Naive B cell (primary cell): ENCODE measurements at regions not wholly inside any gene's neighbourhood (a gene's known extent, or its start where the extent isn't known, plus 50 kb on each side); places are given as distances from the start of the nearest gene placed in this dataset.
A peak's percentile ranks its signal among the peaks of the same experiment; 100 is the strongest.

Experiments used
- ATAC-seq, 2 donors: fragments of 150-1000 bp; cut with Tn5 transposase; 2 replicates each; pipeline ENCODE4 v1.10.0; 2021; ENCODE audit warnings: low read depth in 2 of 2, mild to moderate bottlenecking in 2 of 2, moderate library complexity in 2 of 2
- DNase-seq: peaks from one replicate; pipeline ENCODE4 v3.0.0; 2022
- H3K27ac Mint-ChIP-seq, 6 donors: one replicate each; pipeline ENCODE4 v1.8.0; 2020 to 2022; ENCODE audit warnings: mild to moderate bottlenecking in 6 of 6, mixed read lengths in 6 of 6, moderate library complexity in 5 of 6, inconsistent platforms in 2 of 6
- H3K27me3 Mint-ChIP-seq, 3 donors: one replicate each; pipeline ENCODE4 v1.8.0; 2021 to 2022; ENCODE audit warnings: mixed read lengths in 3 of 3, mild to moderate bottlenecking in 1 of 3
- H3K36me3 Mint-ChIP-seq, 2 donors: one replicate each; pipeline ENCODE4 v1.8.0; 2020 to 2022; ENCODE audit warnings: mixed read lengths in 2 of 2, inconsistent platforms in 1 of 2, mild to moderate bottlenecking in 1 of 2
- H3K4me1 Mint-ChIP-seq, 3 donors: one replicate each; pipeline ENCODE4 v1.8.0; 2020 to 2022; ENCODE audit warnings: mixed read lengths in 3 of 3, inconsistent platforms in 1 of 3, mild to moderate bottlenecking in 1 of 3, moderate library complexity in 1 of 3
- H3K4me3 Mint-ChIP-seq, 8 donors: one replicate each; pipeline ENCODE4 v1.8.0; 2020 to 2022; ENCODE audit warnings: mild to moderate bottlenecking in 8 of 8, mixed read lengths in 8 of 8, moderate library complexity in 8 of 8, inconsistent platforms in 2 of 8
- H3K9me3 Mint-ChIP-seq, 7 donors: one replicate each; pipeline ENCODE4 v1.8.0; 2020 to 2022; ENCODE audit warnings: mixed read lengths in 7 of 7, mild to moderate bottlenecking in 5 of 7, inconsistent platforms in 2 of 7, moderate library complexity in 1 of 7

DNA sequence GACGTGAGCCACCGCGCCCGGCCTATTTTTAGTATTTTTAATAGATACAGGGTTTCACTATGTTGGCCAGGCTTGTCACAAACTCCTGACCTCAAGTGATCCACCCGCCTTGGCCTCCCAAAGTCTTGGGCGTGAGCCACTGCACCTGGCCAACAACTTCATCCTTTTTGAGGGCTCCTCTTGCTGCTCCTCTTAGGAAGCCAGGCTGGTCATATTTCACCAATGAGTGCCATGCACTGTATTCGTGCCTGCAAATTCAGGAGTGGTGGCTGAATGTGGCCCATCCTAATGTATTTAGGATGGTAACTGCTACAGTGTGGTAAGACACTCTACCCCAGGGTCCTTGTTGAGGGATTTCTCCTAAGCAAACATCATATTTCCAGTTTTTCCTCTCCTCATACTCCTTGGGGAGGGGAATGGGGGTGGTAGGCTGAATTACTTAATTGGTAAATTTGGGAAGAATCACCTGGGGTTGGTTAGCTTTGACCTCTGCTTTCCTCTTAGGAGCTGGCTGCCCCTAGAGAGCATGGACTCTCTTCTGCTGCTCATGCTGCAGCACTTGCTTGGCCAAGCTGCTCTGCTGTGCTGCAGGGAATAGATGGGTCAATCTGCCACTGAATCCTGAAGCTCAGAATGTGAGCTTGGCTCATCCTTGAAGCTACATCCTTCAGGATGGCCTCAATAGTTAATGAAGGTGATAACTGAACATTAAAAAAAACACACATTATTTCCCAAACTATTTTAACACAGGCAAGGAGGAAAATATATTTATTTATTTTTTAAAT lies 167.4 kb downstream of the HS3ST1 start:
- DNase-seq = no peak
- Mint-ChIP-seq H3K36me3 (peaks cover 0 to 4% of the 10 kb centered on the region in 2 donors), H3K4me1 (peaks cover 0 to 2% (median 0%) of the 10 kb centered on the region in 3 donors), H3K4me3 (no peak overlapping the region), H3K27me3 (no peaks in the 10 kb centered on the region), H3K9me3 (peaks cover 0 to 10% (median 4%) of the 10 kb centered on the region in 7 donors), H3K27ac (no peak overlapping the region)
- ATAC-seq = no peak

DNA sequence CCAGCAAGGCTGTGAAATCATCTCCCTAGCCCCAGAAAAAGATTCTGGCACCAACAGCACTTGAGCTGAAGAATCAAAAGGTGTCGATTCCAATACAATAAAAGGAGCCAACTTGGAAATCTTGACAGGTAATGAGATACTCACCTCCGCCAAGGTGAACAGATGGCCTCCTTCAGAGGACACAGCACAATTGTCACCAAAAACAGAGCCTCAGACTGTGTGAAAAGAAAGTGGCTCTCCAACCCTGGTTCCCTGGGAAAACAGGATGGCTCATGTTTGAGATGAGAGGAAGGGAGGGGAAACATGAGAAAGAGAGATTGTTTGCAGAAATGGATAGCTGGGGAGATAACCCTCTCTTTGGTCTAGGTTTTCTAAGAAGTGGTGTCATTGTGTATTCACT lies 168.9 kb downstream of the HS3ST1 start:
- peak overlapping the region in 2 of 6 donors; percentile 70 to 86 for H3K27ac Mint-ChIP-seq
- ATAC-seq (no peak), DNase-seq (no peak)
- H3K27me3 Mint-ChIP-seq = no peaks in the 10 kb centered on the region
- no peaks in the 10 kb centered on the region for H3K9me3 Mint-ChIP-seq
- peaks cover 0 to 2% (median 0%) of the 10 kb centered on the region in 3 donors for H3K4me1 Mint-ChIP-seq
- H3K36me3 Mint-ChIP-seq = peaks cover 0 to 4% of the 10 kb centered on the region in 2 donors
- H3K4me3 Mint-ChIP-seq = no peak overlapping the region

DNA sequence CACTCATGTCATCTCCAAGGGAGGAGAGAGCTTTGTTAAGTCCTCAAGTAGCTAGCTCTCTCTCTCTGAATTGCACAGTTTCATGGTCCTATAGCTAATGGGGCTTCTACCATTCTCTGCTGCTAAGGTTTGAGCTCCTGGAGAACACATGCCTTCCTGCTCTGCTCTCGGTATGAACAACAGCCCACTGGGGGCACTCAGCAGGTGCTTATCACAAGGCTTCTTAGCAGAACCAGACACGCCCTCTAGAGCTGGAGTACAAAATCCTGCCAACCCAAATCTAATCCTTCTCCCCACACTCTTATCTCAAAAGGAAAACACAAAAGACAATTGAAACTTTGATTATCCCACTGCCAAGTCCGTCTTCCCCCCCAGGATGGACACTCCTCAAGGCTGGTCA lies 176.5 kb downstream of the HS3ST1 start:
- H3K36me3 Mint-ChIP-seq = peaks cover 10 to 15% of the 10 kb centered on the region in 2 donors
- peak overlapping the region in 4 of 6 donors; percentile 32 to 87 (median 60) for H3K27ac Mint-ChIP-seq
- DNase-seq (no peak), ATAC-seq (no peak)
- H3K27me3 Mint-ChIP-seq = no peaks in the 10 kb centered on the region
- no peak overlapping the region for H3K4me3 Mint-ChIP-seq
- H3K4me1 Mint-ChIP-seq = peaks cover 13 to 27% (median 20%) of the 10 kb centered on the region in 3 donors
- peaks cover 0 to 9% (median 0%) of the 10 kb centered on the region in 7 donors for H3K9me3 Mint-ChIP-seq

DNA sequence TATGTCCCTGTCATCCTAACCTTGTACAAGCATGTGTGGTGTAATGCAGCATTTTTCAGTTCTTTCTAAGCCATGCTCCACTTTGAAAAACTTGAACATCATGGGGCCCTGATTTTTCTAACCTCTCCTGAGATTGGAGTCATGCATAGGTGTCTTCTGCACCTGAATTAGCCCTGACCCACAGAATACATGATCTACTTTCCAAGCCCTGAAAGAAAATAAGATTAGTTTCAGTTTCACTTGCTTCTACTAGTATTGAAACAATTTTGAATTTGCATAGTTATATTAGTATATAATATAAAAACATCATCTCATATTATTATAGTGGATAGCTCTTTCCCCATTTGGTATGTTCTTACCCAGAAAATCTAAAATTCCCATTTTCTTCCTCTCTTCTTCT lies 178.2 kb downstream of the HS3ST1 start:
- H3K27me3 Mint-ChIP-seq = no peaks in the 10 kb centered on the region
- DNase-seq (no peak), ATAC-seq (peak in 1 of 2 donors; percentile 33)
- H3K36me3 Mint-ChIP-seq = peaks cover 7 to 15% of the 10 kb centered on the region in 2 donors
- peaks cover 13 to 27% (median 20%) of the 10 kb centered on the region in 3 donors for H3K4me1 Mint-ChIP-seq
- H3K4me3 Mint-ChIP-seq = peak overlapping the region in 1 of 8 donors; percentile 37
- peak overlapping the region in 1 of 6 donors; percentile 69 for H3K27ac Mint-ChIP-seq
- H3K9me3 Mint-ChIP-seq = peaks cover 0 to 11% (median 5%) of the 10 kb centered on the region in 7 donors

DNA sequence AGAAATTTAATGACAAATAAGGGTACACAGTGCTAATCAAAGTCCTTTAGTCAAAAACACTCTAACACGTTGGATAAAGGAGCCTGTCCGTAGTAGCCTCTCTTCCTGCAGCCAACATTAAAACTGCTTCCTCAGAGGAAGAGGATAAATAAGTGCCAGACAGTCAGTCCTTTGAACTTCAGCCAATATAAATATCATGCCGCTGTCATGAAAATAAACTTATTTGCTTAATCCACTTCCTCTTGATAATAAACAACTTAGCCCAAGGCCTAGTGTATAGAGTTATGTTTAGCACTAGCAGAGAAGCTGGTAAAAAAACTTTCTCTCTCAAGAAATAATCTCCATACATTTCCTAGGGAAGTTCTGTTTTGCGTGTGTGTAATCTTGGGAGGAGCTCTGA lies 196.7 kb downstream of the HS3ST1 start:
- H3K4me1 Mint-ChIP-seq = peaks cover 3 to 14% (median 9%) of the 10 kb centered on the region in 3 donors
- H3K27me3 Mint-ChIP-seq = peaks cover 0 to 3% (median 0%) of the 10 kb centered on the region in 3 donors
- ATAC-seq (no peak), DNase-seq (no peak)
- H3K9me3 Mint-ChIP-seq = peaks cover 0 to 6% (median 3%) of the 10 kb centered on the region in 7 donors
- H3K36me3 Mint-ChIP-seq = peaks cover 0 to 7% of the 10 kb centered on the region in 2 donors
- peak overlapping the region in 2 of 6 donors; percentile 18 to 25 for H3K27ac Mint-ChIP-seq
- peak overlapping the region in 1 of 8 donors; percentile 10 for H3K4me3 Mint-ChIP-seq

DNA sequence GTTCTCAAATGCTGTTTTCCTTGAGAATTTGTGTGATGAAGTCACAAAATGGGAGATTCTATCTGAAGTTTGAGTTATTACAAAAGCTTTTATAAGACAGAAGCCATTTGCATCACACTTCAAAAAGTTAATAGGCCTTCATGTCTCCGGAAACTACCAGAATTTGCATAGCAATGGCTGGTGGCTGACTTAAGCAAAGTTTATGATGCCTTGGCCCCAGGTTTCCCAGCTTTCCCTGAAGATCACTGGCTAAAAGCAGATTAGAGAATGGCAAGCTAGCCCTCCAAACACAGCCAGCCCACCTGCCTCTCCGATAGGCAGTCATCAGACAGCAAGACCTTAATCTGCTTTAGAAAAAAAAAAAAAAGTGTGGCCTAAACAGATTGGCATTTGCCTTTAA lies 197.8 kb downstream of the HS3ST1 start:
- peaks cover 0 to 7% of the 10 kb centered on the region in 2 donors for H3K36me3 Mint-ChIP-seq
- H3K27ac Mint-ChIP-seq = no peak overlapping the region
- H3K4me1 Mint-ChIP-seq = peaks cover 3 to 14% (median 9%) of the 10 kb centered on the region in 3 donors
- no peak for ATAC-seq
- peaks cover 0 to 3% (median 0%) of the 10 kb centered on the region in 3 donors for H3K27me3 Mint-ChIP-seq
- peaks cover 0 to 6% (median 3%) of the 10 kb centered on the region in 7 donors for H3K9me3 Mint-ChIP-seq
- no peak overlapping the region for H3K4me3 Mint-ChIP-seq
- no peak for DNase-seq

DNA sequence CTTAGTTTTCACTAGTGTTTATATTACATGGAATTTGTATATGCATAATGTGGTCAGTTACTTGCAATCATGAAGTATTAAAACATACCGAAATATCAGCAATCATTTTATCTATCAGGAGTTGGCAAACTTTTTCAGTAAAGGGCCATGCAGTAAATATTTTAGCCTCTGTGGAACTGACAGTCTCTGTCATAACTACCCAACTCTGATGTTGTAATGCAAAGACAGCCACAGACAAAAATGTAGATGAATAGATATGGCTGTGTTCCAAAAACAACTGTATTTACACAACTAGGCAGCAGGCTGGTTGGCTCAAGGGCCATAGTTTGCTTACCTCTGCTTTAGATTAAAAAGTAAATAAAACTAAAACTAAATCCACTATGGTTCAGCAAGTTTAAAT lies 200.2 kb downstream of the HS3ST1 start:
- Mint-ChIP-seq H3K4me1 (peaks cover 8 to 14% (median 9%) of the 10 kb centered on the region in 3 donors), H3K4me3 (no peak overlapping the region), H3K27me3 (peaks cover 0 to 8% (median 3%) of the 10 kb centered on the region in 3 donors), H3K36me3 (peaks cover 0 to 4% of the 10 kb centered on the region in 2 donors), H3K27ac (no peak overlapping the region), H3K9me3 (peaks cover 0 to 3% (median 0%) of the 10 kb centered on the region in 7 donors)
- no peak for ATAC-seq
- no peak for DNase-seq

DNA sequence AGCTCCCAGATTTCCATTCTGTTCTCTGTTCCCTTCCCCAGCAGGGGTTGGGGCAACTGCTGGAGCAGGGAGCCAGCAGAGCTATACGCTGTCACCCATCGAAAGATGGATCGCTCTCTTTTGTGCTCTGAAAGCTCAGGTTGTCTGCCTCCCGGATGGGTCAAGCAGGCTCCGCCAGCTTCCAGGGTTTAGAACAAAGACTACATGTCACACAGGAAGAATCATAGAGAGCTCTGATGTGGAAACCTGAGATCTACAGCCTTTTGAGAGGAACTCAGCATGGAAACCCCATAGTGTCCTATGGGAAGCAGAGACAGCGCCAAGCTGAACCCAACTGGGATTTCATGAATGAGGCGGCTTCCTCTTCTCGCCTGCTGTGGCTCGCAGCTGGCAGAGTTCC lies 205.4 kb downstream of the HS3ST1 start:
- peaks cover 0 to 8% (median 0%) of the 10 kb centered on the region in 3 donors for H3K4me1 Mint-ChIP-seq
- no peak for DNase-seq
- H3K4me3 Mint-ChIP-seq = no peak overlapping the region
- peak overlapping the region in 1 of 6 donors; percentile 50 for H3K27ac Mint-ChIP-seq
- peaks cover 0 to 4% of the 10 kb centered on the region in 2 donors for H3K36me3 Mint-ChIP-seq
- no peak for ATAC-seq
- H3K27me3 Mint-ChIP-seq = peaks cover 0 to 8% (median 3%) of the 10 kb centered on the region in 3 donors
- H3K9me3 Mint-ChIP-seq = peaks cover 0 to 5% (median 0%) of the 10 kb centered on the region in 7 donors

DNA sequence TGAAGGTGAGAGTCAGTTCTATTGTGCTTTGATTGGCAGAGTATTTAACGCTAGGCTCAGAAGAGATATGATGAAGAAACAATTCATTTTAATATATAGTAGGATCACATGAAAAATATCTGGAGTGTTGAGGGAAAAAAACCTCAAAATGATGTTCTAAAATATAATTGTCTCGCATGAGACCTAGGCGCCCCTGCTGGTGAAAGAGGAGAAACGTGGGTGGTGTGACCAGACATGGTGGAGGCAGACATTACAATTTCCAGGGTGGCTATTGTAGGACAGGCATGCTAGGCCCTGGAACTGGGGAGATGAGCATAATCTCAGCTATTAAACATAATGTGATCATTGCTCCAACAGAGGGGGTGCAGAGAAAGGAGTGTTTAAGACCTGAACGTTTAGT lies 210.0 kb downstream of the HS3ST1 start:
- DNase-seq (no peak), ATAC-seq (no peak)
- no peaks in the 10 kb centered on the region for H3K4me1 Mint-ChIP-seq
- peaks cover 0 to 9% (median 0%) of the 10 kb centered on the region in 7 donors for H3K9me3 Mint-ChIP-seq
- no peak overlapping the region for H3K4me3 Mint-ChIP-seq
- H3K36me3 Mint-ChIP-seq = no peaks in the 10 kb centered on the region
- no peak overlapping the region for H3K27ac Mint-ChIP-seq
- no peaks in the 10 kb centered on the region for H3K27me3 Mint-ChIP-seq

DNA sequence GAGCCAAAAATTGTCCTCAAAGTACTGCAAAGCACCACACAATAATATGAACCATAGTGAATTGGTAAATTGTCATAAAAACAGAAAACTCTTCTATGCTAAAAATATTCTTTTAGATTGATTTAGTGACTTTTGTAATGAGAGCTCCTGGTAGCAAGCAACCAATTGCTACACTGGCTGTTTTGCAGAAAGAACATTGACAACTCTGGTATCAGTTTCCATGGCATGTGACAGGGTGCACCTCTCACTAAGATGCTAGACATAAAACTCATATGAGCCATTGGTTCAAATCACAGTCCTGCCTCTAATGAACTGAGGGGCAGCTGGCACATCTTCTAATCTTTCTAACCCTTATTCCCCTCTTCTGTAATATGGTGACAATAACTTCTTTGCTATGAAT lies 212.2 kb downstream of the HS3ST1 start:
- H3K27ac Mint-ChIP-seq = no peak overlapping the region
- H3K36me3 Mint-ChIP-seq = peaks cover 0 to 5% of the 10 kb centered on the region in 2 donors
- no peaks in the 10 kb centered on the region for H3K27me3 Mint-ChIP-seq
- H3K4me1 Mint-ChIP-seq = no peaks in the 10 kb centered on the region
- ATAC-seq (no peak), DNase-seq (no peak)
- no peak overlapping the region for H3K4me3 Mint-ChIP-seq
- H3K9me3 Mint-ChIP-seq = peaks cover 0 to 9% (median 0%) of the 10 kb centered on the region in 7 donors

DNA sequence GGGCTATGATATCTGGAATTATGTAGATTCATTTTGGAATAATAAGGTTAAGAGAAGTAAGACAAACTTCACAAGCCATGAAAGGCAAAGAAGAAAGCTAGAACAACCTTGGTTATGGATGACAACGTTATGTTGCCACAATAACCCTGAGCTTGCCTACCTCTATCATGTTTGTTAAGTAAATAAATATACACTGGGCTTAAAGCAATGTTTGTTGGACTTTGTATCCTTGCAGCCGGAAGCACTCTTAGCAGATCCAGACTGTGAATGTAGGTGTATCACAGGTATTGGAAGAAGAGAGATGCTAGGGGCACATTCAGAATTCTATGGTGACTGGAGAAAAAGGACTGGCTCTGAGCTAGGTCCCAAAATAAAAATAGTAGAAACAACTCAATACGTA lies 214.4 kb downstream of the HS3ST1 start:
- H3K4me1 Mint-ChIP-seq = no peaks in the 10 kb centered on the region
- no peaks in the 10 kb centered on the region for H3K27me3 Mint-ChIP-seq
- H3K9me3 Mint-ChIP-seq = peaks cover 0 to 9% (median 2%) of the 10 kb centered on the region in 7 donors
- peaks cover 0 to 5% of the 10 kb centered on the region in 2 donors for H3K36me3 Mint-ChIP-seq
- ATAC-seq (no peak), DNase-seq (no peak)
- H3K4me3 Mint-ChIP-seq = no peak overlapping the region
- H3K27ac Mint-ChIP-seq = no peak overlapping the region

DNA sequence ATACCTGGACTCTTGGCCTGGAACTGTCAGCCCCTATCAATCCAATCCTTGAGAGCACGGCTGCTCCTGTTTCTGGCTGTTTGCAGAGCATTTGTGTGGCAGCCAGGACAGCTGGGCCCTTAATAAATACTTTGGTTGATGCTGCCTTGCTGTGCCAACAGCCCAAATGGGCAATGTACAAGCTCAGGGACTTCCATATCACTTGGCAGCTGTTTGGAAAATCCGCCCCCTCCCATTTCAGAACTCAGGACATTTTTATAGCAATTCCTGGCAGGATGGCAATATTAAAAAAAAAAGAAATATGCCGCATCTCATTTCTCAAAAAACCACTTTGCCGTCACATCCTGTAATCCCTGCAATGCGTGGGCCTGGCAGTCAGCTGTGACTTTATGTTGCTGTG lies 218.9 kb downstream of the HS3ST1 start:
- DNase-seq = no peak
- H3K36me3 Mint-ChIP-seq = peaks cover 10 to 13% of the 10 kb centered on the region in 2 donors
- H3K27me3 Mint-ChIP-seq = no peaks in the 10 kb centered on the region
- no peak overlapping the region for H3K4me3 Mint-ChIP-seq
- H3K9me3 Mint-ChIP-seq = peaks cover 5 to 26% (median 22%) of the 10 kb centered on the region in 7 donors
- no peaks in the 10 kb centered on the region for H3K4me1 Mint-ChIP-seq
- no peak overlapping the region for H3K27ac Mint-ChIP-seq
- no peak for ATAC-seq

DNA sequence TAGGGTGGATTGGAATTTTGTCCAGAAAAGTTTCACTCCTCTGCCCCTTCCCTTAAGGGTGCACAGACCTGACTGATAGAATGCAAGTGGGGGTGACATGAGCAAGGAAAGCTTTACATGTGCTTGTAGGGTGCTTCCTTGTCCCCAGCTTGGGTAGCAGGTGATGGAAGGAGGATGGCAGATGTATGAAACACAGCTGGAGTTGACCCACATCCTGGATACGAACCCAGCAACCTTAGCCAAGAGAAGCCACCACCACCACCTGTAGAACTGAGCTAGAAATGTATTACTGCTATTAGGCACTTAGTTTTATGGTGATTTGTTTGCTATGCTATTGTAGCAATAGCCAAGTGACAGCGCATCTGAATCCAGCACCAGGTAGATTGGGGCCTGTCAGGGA lies 227.4 kb downstream of the HS3ST1 start:
- Mint-ChIP-seq H3K27ac (no peak overlapping the region), H3K36me3 (no peaks in the 10 kb centered on the region), H3K4me1 (peaks cover 0 to 6% (median 3%) of the 10 kb centered on the region in 3 donors), H3K9me3 (peaks cover 0 to 4% (median 0%) of the 10 kb centered on the region in 7 donors), H3K27me3 (no peaks in the 10 kb centered on the region), H3K4me3 (no peak overlapping the region)
- no peak for DNase-seq
- no peak for ATAC-seq
